Hepatocyte (in vitro differentiated cells): ENCODE measurements at regions not wholly inside any gene's neighbourhood (a gene's known extent, or its start where the extent isn't known, plus 50 kb on each side); places are given as distances from the start of the nearest gene placed in this dataset.

Experiments
- EZH2 ChIP-seq: fragments of 200-600 bp; sonication (generic); IDR thresholded peaks from 2 replicates; pipeline ENCODE4 v1.6.1; 2016; ENCODE audit warnings: antibody characterized with exemption, mild to moderate bottlenecking, borderline replicate concordance
- TF ChIP-seq, protein P1 (sequence below): fragments of 200-600 bp; sonication (generic); IDR thresholded peaks from 2 replicates; pipeline ENCODE4 v1.5.1; 2016; ENCODE audit warnings: antibody characterized with exemption, mild to moderate bottlenecking; ENCODE audit not compliant: poor library complexity

DNA sequence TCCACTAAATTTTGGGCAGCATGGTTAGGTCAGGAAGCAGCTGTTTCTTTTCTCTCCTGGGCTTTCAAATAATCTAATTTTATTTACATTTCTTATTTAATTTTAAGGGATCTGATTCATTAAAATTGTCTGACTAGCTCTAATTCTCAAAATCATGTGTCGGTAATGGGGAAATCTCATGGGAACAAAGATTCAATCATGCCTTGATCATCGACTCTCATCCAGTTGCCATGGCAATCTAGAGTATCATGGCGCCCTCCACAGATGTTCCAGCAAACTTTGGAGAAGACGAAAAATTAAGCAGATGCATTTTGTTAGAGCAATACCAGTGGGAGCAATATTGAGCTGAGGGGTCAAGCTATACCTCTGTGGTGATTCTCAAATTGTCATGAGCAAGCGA, 358.0 kb upstream of the CDH4 start:
- TF ChIP-seq, protein P1, sequence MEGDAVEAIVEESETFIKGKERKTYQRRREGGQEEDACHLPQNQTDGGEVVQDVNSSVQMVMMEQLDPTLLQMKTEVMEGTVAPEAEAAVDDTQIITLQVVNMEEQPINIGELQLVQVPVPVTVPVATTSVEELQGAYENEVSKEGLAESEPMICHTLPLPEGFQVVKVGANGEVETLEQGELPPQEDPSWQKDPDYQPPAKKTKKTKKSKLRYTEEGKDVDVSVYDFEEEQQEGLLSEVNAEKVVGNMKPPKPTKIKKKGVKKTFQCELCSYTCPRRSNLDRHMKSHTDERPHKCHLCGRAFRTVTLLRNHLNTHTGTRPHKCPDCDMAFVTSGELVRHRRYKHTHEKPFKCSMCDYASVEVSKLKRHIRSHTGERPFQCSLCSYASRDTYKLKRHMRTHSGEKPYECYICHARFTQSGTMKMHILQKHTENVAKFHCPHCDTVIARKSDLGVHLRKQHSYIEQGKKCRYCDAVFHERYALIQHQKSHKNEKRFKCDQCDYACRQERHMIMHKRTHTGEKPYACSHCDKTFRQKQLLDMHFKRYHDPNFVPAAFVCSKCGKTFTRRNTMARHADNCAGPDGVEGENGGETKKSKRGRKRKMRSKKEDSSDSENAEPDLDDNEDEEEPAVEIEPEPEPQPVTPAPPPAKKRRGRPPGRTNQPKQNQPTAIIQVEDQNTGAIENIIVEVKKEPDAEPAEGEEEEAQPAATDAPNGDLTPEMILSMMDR = no peak
- TF ChIP-seq EZH2 = no peak
